Calu3 (cell line): ENCODE measurements at regions not wholly inside any gene's neighbourhood (a gene's known extent, or its start where the extent isn't known, plus 50 kb on each side); places are given as distances from the start of the nearest gene placed in this dataset.

Source experiments
- BruUV-seq: library from RNA; stranded (reverse); fragments of 400-500 nt; replicated peaks from 2 replicates; lab custom pipeline; 2021; lab: Mats Ljungman, UMichigan
- CTCF ChIA-PET: fragments of 300-600 bp; sonication (Branson Sonifier 250); formaldehyde crosslinking; loops from one replicate; lab custom pipeline; 2022; ENCODE audit warnings: antibody characterized with exemption; lab: Charles Lee
- DNase-seq: peaks from one replicate; pipeline ENCODE4 v3.0.0; 2022
- H3K27ac Mint-ChIP-seq: one replicate; pipeline ENCODE4 v1.8.0; 2022; ENCODE audit warnings: mixed read lengths; ENCODE audit not compliant: unreplicated experiment
- H3K27me3 Mint-ChIP-seq: one replicate; pipeline ENCODE4 v1.8.0; 2022; ENCODE audit warnings: mixed read lengths; ENCODE audit not compliant: unreplicated experiment
- H3K36me3 Mint-ChIP-seq: one replicate; pipeline ENCODE4 v1.8.0; 2022; ENCODE audit warnings: mild to moderate bottlenecking, moderate library complexity, mixed read lengths; ENCODE audit not compliant: insufficient read depth, unreplicated experiment
- H3K4me1 Mint-ChIP-seq: one replicate; pipeline ENCODE4 v1.8.0; 2022; ENCODE audit warnings: mild to moderate bottlenecking, low read depth, mixed read lengths; ENCODE audit not compliant: unreplicated experiment
- H3K4me3 Mint-ChIP-seq: one replicate; pipeline ENCODE4 v1.8.0; 2022; ENCODE audit warnings: mild to moderate bottlenecking, low read depth, moderate library complexity, mixed read lengths; ENCODE audit not compliant: unreplicated experiment
- H3K9me3 Mint-ChIP-seq: one replicate; pipeline ENCODE4 v1.8.0; 2022; ENCODE audit warnings: low read depth, mixed read lengths; ENCODE audit not compliant: unreplicated experiment
- intact Hi-C: fragments of 100-400 bp; cut with micrococcal nuclease; formaldehyde crosslinking; loops from one replicate; pipeline ENCODE4 v1.10.0; 2022; ENCODE audit not compliant: unreplicated experiment
- TF ChIP-seq, protein P1 (sequence below): fragments of 200-600 bp; IDR thresholded peaks from one replicate; pipeline ENCODE4 v1.8.0; 2022; ENCODE audit warnings: antibody characterized with exemption; ENCODE audit not compliant: unreplicated experiment

DNA sequence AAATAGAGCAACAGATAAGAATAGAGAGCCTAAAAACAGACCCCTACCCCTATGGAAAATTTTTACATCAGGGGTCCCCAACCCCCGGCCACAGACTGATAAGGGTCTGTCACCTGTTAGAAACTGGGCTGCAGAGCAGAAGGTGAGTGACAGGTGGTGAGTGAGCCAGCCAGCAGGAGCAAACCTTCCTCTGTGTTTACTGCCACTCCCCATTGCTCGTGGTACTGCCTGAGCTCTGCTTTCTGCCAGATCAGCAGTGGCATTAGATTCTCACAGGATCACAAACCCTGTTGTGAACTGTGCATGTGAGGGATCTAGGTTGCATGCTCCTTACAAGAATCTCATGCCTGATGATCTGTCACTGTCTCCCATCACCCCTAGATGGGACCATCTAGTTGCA, 174.1 kb downstream of the FOXD2 start:
- intact Hi-C loops = no loop called here
- DNase-seq = no peak
- H3K4me1 Mint-ChIP-seq = no peaks in the 10 kb centered on the region
- CTCF ChIA-PET = no interaction called here
- H3K27ac Mint-ChIP-seq = no peak overlapping the region
- H3K4me3 Mint-ChIP-seq = no peak overlapping the region
- H3K27me3 Mint-ChIP-seq = peaks cover 13% of the 10 kb centered on the region
- TF ChIP-seq, protein P1, sequence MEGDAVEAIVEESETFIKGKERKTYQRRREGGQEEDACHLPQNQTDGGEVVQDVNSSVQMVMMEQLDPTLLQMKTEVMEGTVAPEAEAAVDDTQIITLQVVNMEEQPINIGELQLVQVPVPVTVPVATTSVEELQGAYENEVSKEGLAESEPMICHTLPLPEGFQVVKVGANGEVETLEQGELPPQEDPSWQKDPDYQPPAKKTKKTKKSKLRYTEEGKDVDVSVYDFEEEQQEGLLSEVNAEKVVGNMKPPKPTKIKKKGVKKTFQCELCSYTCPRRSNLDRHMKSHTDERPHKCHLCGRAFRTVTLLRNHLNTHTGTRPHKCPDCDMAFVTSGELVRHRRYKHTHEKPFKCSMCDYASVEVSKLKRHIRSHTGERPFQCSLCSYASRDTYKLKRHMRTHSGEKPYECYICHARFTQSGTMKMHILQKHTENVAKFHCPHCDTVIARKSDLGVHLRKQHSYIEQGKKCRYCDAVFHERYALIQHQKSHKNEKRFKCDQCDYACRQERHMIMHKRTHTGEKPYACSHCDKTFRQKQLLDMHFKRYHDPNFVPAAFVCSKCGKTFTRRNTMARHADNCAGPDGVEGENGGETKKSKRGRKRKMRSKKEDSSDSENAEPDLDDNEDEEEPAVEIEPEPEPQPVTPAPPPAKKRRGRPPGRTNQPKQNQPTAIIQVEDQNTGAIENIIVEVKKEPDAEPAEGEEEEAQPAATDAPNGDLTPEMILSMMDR = no peak
- no TSS peak for BruUV-seq
- H3K36me3 Mint-ChIP-seq = no peaks in the 10 kb centered on the region
- H3K9me3 Mint-ChIP-seq = peaks cover 2% of the 10 kb centered on the region

DNA sequence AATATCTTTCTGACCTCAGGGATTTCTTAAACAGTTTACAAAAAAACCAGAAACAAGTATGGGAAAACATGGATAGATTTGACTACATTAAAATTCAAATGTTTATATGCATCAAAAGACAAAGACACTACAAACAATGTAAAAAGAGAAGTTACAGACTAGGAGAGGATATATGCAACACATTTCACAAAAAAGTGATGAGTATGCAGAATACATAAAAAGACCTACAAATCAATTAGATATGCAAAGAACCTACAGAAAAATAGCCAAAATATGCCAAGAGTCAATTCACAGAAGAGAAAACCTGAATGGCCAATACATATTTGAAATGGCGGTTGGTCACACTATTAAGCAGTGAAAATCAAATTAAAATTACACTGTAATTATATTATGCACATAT, 175.0 kb downstream of the FOXD2 start:
- Mint-ChIP-seq H3K9me3 (peaks cover 2% of the 10 kb centered on the region), H3K27me3 (peaks cover 13% of the 10 kb centered on the region), H3K36me3 (no peaks in the 10 kb centered on the region), H3K27ac (no peak overlapping the region), H3K4me3 (no peak overlapping the region), H3K4me1 (no peaks in the 10 kb centered on the region)
- intact Hi-C loops = no loop called here
- CTCF ChIA-PET = interaction anchor here (0.6 kb wide), 1 partner anchor 82 kb away, joined by 3 read pairs; no protein-coding TSS in a partner anchor
- BruUV-seq = no TSS peak
- DNase-seq = no peak
- TF ChIP-seq, protein P1 = no peak

DNA sequence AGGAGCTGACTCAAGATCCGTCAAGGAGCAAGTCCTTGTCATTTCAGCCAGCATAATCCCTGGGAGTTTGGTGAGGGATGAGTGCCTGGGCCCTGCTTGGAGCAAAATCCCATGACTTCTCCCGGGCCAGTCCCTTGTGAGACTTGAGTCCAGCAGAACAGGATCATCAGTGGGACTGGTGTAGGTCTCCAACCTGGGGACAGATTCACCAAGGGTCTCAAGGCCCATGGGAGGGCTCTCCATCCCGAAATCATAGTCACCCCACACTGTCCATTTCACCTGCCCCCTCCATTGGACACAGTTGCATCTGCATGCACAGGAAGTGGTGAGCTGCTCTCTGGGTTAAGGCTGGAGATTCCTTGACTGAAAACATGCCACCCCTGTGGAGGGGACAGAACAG, 178.2 kb downstream of the FOXD2 start:
- no peaks in the 10 kb centered on the region for H3K4me1 Mint-ChIP-seq
- CTCF ChIA-PET = no interaction called here
- H3K36me3 Mint-ChIP-seq = no peaks in the 10 kb centered on the region
- H3K9me3 Mint-ChIP-seq = no peaks in the 10 kb centered on the region
- BruUV-seq = no TSS peak
- no peak for DNase-seq
- H3K27me3 Mint-ChIP-seq = peaks cover 13% of the 10 kb centered on the region
- no peak overlapping the region for H3K27ac Mint-ChIP-seq
- no peak overlapping the region for H3K4me3 Mint-ChIP-seq
- TF ChIP-seq, protein P1 = no peak
- intact Hi-C loops = no loop called here

DNA sequence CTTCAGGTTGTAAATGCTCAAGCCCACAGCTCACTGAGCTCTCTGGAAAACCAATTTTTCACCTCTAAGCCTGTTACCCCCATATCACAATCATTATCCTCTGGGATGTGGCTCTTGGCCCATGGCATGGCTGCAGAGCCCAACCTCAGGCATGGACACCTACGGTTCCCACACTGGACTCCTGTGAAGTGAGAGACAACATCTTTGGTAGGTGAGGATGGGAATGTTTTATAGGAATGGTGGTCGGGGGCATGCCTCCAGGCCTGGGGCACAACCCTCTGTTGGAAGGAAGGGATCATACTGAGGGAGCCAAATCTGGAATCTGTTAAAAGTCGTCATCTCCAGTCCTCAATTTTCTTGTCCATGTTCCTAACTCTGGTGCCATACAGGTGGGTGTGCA, 179.1 kb downstream of the FOXD2 start:
- Mint-ChIP-seq H3K4me1 (no peaks in the 10 kb centered on the region), H3K9me3 (no peaks in the 10 kb centered on the region), H3K27me3 (peaks cover 13% of the 10 kb centered on the region), H3K36me3 (no peaks in the 10 kb centered on the region), H3K4me3 (no peak overlapping the region), H3K27ac (no peak overlapping the region)
- BruUV-seq = no TSS peak
- intact Hi-C loops = loop anchor here (1.0 kb wide), 1 partner anchor 19 kb away; no protein-coding TSS in a partner anchor
- TF ChIP-seq, protein P1 = no peak
- CTCF ChIA-PET = no interaction called here
- no peak for DNase-seq
